ENCODE measurements at regions not wholly inside any gene's neighbourhood (a gene's known extent, or its start where the extent isn't known, plus 50 kb on each side); places are given as distances from the start of the nearest gene placed in this dataset.
A peak's percentile ranks its signal among the peaks of the same experiment; 100 is the strongest.

DNA sequence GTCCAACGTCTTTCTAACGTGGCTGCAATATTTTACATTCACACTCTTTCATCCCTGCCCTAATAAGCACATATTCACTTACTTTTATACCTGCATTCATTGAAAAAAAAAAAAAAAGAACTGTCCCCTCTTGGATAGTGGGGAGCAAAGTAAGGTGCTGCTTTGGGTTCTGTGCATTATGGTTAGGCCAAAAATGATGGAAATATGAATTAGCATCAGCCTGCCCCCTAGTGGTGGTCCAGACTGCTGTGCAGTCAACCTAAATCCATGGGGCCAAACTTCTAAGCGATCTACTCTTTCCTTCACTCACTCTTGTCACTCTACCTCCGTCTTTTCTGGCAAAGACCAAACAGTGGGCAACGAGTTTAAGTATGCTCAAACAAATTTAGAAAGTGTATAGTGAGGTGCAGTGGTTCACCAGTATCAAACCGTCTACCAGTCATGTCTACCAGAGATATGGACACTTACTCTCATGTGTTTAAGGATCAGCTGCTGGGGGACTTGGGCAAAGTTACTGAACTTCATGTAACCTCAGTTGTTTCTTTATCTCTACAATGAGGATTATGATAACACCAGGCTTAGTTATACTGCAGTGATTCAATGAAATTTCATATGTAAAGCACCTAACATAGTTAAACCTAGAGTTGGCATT is 61.5 kb upstream of the GRM7 start:
- TF ChIP-seq, protein P1, sequence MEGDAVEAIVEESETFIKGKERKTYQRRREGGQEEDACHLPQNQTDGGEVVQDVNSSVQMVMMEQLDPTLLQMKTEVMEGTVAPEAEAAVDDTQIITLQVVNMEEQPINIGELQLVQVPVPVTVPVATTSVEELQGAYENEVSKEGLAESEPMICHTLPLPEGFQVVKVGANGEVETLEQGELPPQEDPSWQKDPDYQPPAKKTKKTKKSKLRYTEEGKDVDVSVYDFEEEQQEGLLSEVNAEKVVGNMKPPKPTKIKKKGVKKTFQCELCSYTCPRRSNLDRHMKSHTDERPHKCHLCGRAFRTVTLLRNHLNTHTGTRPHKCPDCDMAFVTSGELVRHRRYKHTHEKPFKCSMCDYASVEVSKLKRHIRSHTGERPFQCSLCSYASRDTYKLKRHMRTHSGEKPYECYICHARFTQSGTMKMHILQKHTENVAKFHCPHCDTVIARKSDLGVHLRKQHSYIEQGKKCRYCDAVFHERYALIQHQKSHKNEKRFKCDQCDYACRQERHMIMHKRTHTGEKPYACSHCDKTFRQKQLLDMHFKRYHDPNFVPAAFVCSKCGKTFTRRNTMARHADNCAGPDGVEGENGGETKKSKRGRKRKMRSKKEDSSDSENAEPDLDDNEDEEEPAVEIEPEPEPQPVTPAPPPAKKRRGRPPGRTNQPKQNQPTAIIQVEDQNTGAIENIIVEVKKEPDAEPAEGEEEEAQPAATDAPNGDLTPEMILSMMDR (IDR thresholded peaks at IDR 0.05) = peak; percentile 44 to 60 (median 47)
- no peak for TF ChIP-seq POLR2A (IDR thresholded peaks at IDR 0.05)
- TF ChIP-seq EP300 (IDR thresholded peaks at IDR 0.05) = no peak
